ENCODE measurements at regions not wholly inside any gene's neighbourhood (a gene's known extent, or its start where the extent isn't known, plus 50 kb on each side); places are given as distances from the start of the nearest gene placed in this dataset.

- TF ChIP-seq, protein P1, sequence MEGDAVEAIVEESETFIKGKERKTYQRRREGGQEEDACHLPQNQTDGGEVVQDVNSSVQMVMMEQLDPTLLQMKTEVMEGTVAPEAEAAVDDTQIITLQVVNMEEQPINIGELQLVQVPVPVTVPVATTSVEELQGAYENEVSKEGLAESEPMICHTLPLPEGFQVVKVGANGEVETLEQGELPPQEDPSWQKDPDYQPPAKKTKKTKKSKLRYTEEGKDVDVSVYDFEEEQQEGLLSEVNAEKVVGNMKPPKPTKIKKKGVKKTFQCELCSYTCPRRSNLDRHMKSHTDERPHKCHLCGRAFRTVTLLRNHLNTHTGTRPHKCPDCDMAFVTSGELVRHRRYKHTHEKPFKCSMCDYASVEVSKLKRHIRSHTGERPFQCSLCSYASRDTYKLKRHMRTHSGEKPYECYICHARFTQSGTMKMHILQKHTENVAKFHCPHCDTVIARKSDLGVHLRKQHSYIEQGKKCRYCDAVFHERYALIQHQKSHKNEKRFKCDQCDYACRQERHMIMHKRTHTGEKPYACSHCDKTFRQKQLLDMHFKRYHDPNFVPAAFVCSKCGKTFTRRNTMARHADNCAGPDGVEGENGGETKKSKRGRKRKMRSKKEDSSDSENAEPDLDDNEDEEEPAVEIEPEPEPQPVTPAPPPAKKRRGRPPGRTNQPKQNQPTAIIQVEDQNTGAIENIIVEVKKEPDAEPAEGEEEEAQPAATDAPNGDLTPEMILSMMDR (IDR thresholded peaks at IDR 0.05): no peak
- no peak for TF ChIP-seq EP300 (IDR thresholded peaks at IDR 0.05)
These were observed 160.7 kb downstream of the MOSPD2 start for GRCh38 chrX:15033917-15034316.
